Activated CD4-positive, alpha-beta T cell treated with anti-CD3 and anti-CD28 coated beads, Interleukin-2, Interleukin-4, amounts not matched to agents 100 ng/mL and 50 ng/mL, durations not matched to agents 16 hours and 8 hours (primary cell): ENCODE measurements at regions not wholly inside any gene's neighbourhood (a gene's known extent, or its start where the extent isn't known, plus 50 kb on each side); places are given as distances from the start of the nearest gene placed in this dataset.
"Not testable (repeated sequence)": the region's sequence is repeated elsewhere in the genome, so short reads cannot be mapped to it uniquely, and the experiment has no call there.

Experiments
- DNase-seq: peaks from one replicate; pipeline ENCODE4 v3.0.0-alpha.2; 2020; ENCODE audit warnings: low spot score

DNA sequence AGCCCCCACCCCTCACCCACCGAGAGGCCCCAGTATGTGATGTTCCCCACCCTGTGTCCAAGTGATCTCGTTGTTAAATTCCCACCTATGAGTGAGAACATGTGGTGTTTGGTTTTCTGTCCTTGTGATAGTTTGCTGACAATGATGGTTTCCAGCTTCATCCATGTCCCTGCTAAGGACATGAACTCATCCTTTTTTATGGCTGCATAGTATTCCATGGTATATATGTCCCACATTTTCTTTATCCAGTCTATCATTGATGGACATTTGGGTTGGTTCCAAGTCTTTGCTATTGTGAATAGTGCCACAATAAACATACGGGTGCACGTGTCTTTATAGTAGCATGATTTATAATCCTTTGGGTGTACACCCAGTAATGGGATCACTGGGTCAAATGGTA is 79.2 kb downstream of the PXDC1 start:
- not testable (repeated sequence) for DNase-seq

DNA sequence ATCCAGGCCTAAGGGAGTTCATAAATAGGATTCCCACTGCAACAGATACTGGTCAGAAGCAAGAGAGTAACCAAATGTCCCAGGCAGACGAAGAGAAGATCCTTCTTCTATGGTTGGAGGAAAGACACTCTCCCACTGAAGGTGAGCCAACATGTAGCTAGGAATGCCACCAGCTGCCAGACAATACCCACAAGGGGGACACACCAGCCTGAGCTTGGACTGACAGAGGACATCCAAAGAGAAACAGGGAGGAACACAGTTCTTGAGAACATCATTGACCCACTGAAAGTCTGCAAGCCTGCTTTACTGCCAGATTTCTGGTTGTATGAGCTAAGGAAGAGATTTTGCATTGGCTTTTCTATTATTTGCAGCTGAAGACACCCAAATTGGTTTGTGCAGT is 80.1 kb downstream of the PXDC1 start:
- no peak for DNase-seq

DNA sequence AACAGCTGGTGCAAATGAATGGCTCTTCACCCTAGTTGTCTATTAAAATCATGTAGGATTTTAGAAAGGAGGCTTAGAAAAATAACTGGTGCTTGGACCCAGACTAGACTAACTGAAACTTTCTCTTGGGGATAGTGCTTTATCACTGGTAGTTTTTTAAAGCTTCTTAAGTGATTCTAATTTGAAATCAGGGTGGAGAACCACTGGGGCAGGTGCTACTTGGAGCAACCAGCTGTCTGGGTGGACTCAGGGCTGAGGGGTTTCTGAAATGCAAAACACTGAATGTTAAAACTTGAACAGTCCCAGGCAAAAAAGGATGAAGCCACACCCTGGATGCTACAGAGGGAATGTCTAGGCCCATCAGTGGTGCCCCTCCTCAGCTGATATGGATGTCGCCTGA is 81.2 kb downstream of the PXDC1 start:
- no peak for DNase-seq

DNA sequence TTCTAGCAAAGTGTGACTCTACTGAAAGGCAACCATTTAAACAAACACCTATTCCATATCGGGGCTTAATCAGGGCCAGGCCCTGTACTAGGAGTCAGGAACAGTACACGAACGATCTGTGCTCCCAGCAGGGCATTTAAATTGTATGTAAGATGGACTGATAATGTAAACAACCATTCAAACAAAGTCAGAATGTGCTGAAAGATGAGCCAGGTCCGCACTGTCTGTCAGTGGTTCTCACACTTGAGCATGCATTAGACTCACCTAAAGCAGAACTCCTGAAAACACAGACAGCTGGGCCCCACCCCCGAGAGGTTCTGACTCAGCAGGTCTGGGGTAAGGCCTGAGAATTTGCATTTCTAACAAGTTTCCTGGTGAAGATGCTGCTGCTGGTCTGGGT is 81.6 kb downstream of the PXDC1 start:
- DNase-seq = no peak

DNA sequence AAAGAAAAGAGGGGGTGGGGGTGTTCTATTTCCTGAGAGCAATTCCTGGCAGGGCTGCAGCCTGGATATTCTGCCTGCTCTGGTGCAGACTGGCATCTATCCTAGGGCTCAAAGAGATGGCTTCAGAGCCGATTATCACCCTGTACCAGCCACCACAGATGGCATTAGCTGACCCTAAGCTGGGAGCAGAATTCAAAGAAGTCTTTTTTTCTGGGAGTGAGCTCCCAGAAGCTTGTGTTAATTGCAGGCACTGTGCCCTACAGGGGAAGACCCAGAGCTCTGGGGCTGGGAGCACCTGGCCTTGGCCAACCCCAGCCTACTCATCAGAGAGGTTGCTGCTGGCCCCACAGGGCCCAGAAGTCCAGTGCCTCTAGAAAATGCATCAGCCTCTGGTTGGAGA is 85.9 kb downstream of the PXDC1 start:
- DNase-seq = no peak

DNA sequence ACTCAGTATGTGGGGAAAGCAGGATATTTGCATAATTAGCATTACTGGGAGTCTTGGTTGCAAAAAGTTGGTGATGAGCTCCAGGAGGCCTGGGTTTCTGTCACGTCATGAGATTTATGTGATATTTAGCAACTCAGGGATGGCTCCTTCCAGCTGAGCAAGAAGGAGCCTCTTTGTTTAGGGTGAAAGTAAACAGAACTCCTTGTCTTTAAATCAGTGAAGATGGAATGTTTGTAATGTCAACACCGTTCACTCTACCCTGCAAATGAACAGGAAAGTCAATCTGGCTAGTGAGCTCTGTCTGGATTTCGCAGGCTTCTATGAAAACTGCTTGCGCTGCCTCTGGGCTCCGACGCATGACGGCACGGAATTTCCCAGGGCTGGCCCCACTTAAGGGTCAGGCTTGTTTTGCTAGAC is 86.9 kb downstream of the PXDC1 start:
- no peak for DNase-seq

DNA sequence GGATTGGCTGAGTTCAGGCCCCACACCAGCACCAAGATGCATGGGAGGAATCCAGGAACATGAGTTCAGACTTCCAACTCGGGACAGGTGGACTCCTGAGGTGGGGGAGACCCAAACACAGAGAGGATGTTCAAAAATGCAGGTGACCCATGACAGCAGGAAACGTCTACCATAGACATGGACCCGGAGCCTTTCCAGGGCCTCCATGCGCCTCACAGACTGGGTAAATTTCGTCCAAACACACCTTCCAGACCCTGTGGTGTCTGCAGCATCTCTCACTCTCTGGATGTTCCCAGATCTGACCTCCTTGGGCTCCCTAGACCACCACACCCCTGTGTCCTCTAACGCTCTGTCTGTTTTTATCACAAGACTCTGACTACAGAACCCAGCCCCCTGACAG is 87.7 kb downstream of the PXDC1 start:
- DNase-seq = no peak

DNA sequence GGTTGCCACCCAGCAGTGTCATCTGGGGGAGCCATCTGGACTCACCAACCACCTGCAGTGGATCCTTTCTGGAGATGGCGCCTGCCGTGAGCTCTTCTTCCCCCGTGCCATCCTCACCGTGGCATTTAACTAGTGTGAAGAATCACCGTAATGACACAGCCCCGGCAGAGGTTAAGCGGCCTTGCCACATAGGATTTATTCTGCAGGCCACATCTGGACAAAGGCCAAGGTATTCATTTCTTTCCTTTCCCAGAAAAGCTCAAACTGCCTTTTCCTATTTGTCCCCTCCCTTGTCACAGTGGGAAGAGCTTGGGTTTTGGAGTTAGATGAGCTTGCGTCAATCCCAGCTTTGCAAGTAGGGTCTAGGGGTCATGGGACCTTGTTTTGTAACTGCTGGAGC is 88.4 kb downstream of the PXDC1 start:
- DNase-seq = no peak

DNA sequence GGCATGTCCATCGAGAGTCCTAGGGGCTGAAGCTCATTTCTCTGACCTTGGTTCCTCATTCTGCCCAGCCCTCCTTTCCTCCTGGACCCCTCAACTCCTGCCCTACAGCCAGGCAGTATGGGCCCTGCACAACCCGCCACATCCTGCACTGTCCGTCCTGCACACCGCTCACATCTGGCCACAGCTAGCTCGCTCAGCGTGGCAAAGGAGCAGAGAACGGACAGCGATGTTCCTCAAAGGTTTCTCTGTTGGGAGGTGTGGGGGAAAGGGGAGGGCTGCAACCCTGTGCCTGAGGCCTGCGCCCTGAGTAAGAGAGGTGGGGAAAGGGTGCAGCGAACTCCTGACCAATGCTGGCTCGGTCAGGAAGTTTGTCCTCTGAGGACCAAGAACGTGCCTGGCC is 90.1 kb downstream of the PXDC1 start:
- no peak for DNase-seq

DNA sequence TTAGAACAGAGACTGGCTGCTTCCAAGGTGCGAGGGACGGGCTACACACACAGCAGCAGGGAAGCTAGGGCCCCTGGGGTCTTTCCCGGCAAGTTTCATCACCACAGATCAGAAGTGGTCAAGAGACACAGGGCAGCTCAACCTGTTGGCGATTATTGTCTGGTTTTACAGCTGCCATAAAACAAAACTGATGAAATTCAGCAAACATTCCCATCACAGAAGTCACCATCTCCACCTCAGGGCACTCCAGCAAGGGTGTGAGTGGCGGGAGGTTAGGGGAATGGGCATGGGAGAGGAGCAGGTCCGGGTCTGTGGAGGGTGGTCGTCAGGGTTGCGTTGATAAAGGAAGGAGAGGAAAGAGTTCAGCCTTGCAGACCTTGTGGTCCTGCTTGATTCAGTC is 91.0 kb downstream of the PXDC1 start:
- DNase-seq = no peak

DNA sequence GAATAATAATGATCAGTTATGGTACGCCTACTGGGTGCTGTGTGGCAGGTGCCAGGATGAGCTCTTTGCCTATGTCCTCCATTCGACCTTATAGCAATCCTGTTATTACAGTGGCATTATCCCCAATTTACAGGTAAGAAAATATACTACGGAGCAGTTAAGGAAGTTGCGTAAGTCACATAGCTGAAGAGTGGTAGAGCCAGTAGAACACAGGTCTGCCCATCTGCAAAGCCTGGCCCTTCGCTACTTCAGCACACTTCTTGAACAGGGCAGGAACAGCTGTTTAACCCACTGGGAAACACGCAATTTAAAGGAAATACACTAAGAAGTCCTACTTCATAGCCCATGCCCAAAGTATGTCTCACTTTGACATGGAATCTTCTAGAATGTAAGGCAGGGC is 91.8 kb downstream of the PXDC1 start:
- no peak for DNase-seq

DNA sequence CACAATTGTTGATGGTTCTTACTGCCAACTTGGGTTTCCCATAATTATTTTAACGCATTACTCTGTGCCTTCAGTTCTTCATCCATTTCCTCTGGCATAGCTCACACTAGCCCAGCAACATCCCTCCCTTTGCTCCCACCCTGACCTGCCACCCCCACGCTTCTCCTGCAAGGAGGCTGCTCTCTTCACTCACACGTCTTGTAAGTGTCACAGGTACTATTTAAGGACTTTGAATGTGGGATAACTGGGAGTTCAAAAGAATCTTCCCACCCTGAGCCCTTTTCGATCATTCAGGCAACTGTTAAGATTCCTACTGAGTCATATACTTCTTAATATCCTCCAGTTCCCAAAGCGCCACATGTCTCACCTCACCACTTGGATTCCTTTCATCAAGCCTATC is 95.4 kb downstream of the PXDC1 start:
- DNase-seq = no peak

DNA sequence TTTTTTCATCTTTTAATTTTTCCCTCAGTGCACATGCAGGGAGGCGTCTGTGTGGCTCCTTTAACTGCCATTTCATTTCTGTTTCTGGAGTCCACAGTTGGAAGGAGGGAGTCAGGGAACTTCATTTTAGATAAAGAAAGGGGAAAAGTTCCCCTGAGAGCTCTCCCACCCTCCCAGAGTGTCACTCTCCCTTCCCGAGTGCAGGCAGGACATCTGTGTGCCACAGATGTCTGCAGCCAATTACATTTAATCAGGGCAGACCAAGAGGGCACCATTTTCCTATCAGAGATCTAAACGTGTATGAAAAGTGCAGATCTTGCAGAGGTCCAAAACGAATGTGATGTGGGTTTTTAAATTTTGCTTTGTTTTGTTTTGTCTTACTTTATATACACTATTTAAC is 96.6 kb downstream of the PXDC1 start:
- DNase-seq = no peak

DNA sequence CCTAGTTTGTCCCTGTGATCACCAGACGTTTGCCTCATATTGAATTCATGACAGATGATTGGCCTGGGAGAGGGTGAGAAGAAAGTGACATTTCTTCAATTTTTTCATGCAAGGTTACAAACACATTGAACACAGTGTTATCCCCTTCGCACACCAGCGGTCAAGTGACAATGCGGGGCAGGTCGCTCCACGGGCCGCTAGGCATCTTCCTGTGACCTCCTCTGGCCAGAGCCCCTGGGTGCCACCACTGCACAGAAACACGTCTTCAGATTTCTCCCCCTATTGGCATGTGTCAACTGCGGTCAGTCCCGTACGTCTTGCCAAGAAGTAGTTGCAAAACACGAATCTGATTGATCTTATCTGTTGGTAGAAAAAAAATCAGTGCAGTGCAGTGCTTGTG is 97.1 kb downstream of the PXDC1 start:
- DNase-seq = no peak

DNA sequence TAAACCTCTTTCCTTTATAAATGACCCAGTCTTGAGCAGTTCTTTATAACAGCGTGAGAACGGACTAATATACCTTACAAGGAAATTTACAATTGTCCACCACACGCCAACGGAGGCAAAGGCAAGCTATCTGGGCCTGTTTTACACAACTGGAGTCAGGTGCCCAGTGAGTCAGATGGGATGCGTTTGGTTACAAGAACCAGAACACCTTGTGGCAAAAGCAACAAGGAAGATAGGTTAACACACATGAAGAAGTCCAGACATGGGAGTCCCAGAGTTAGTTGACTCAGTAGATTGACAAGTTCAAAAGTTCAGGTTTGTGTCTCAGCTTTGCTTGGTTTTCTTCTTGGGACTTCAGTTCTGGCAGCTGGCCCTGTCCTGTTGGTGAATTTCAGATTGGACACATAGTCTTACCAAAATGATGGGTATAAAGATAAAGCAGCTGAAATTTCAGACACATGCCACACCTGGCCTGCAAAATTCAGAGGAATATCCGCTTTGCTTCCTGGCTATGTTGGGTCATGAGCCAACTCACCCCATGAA is 97.9 kb downstream of the PXDC1 start:
- DNase-seq = no peak

DNA sequence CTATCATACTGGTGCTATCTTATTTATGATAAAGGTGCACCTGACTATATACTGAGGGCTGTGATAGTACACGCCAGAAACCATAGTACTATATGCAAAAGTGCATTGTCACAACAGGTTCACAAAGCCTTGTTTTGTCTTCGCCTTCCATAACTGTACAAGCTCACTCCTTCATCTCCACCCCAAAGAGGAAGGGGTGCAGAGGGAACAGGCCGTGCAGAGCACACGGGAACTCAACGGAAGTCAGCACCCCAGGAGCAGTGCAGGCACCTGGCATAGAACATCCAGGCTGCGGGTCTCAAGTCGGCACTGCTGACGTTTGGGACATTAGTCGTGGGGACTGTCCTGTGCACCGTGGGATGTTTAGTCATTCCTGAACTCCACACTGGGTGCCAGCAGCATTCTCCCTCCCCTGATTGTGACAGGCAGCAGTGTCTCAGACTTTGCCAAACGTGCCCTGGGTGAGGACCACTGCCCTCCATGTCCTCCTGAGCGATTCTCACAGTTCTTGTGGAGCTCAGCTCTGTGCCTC is 99.7 kb downstream of the PXDC1 start:
- DNase-seq = no peak

DNA sequence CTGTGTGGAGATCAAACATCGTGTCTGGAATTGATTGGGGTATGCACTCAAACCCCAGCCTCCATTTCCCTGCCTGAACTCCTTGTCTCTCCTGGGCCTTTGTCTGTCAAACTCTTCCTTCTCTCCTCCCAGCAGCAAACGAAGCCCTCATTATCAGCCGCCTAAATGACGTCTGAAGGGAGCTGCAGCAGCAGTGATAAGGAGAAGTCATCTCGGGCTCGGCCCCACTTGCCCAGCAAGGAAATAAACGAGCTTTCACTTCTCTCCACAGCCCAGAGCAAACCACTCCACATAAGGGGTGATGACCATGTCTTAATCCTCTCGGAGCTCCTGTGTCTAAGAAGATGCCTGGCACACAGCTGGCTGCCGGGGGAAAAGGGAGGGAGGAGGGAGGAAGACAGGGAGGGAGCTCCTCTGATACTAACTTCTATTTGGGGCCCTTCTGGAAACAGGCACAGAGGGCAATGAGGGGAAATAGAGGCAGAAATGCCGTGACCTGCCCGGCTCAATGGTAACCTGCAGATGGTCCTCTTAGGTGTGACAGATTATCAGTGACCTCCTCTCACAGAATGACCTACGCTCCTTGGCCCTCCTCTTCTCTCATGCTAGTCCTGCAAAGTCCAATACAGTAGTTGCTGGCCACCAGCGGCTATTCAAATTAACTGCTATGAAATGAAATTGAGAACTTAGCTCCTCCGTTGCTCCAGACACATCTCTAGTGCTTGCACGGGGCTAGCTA is 100.4 kb downstream of the PXDC1 start:
- DNase-seq = no peak

DNA sequence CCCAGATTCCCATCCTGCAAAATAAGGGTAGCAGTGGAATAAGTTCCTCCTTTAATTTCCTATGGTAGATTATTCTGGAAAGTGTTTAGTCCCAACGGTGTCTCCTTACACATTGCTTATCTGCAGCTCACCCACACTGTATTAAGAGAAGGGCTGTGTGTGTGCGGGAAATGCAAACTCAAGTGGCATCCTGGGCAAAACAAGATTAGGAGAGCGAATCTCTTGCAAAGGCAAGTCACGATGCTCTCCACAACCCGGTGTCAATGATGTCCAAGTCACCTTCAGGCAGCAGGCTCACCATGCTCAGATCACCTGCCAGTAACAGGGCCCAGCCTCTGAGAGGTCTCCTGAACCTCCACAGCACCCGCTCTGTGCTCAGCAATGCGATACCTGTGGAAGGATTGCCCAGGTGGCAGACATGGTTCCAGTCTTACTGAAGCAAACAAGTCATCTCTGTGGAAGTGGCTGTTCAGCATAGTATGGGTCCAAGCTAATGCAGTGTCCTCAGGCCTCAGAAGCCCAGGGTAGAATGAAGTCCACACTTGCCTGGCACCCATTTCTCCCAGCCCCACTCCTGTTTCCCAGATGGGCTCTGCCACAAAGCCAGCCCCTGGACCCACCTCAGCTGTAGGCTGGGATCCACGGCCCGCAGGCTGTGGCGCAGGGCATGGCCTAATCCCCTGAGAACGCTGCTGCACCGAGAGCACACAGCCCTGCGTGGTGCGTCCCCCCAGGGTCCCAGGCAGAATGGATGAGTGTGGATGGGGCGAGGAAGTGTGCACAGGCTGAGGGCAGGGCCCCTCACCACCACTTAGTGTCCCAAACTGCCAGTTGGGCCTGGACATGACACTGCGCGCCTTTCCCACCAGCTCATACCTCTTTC is 101.2 kb downstream of the PXDC1 start:
- no peak for DNase-seq

DNA sequence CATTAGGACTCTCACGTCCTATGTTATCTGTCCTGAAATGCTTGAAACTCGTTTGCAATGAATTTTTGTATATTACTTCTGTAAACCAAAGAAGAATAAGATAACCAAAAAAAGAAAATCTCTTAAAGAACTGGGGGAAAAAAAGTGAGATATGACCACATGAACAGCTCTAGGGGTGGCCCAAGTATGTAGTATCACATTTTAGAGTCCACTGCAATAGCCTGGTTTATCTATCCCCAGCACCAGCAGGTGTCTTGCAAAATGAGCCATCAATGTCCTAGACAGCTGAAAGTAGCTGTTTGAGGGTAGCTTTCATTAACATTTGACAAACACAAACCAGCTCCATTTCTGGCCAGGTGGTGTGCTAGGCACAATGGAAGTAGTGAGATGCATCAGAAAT is 102.8 kb downstream of the PXDC1 start:
- DNase-seq = no peak

DNA sequence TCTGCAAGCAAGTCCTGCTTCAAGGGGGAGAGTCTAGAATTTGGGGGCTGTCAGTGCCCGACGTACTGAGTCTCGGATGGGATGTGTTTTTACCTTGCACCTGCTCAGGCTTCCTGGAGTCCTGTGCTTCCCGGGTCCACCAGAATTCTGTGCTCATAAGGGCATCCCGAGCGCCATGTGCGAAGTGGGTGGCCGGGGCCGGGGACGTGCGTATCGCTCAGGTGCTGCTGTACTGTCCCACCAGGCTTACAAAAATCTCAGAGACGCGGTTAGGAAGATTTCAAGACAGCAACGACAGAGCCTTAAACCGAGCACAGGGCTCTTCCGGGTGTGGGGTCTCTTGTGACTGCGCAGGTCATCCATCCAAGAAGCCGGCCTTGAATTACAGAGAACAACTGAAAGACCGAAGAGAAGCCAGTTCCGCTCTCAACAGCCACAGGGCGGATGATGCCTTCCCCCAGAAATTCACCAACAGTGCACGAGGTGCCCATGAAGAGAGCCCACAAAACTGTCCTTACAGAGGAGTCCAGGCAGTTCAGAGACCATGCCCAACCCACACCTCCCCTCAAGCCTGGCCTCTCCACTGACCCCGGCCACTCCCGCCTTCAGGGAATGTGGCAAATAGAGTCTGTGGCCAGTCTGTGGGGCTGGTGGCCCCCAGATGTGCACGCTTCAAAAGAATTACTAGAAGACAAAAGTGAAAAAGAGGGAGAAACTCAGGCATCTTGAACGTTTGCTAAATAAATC is 104.7 kb downstream of the PXDC1 start:
- no peak for DNase-seq

DNA sequence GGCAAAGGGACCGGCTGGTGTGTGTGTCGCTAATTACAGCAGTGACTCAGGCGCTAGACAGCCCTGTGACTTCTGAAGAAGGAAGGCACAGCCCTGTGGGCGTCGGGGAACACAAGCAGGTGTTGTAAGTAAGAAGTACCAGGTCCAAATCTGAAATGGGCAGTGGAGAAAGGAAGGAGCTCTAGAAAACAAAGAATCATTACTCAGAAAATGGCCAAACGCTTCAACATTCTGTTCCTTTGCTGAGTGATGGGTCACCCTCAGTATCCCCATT is 106.8 kb downstream of the PXDC1 start:
- no peak for DNase-seq

DNA sequence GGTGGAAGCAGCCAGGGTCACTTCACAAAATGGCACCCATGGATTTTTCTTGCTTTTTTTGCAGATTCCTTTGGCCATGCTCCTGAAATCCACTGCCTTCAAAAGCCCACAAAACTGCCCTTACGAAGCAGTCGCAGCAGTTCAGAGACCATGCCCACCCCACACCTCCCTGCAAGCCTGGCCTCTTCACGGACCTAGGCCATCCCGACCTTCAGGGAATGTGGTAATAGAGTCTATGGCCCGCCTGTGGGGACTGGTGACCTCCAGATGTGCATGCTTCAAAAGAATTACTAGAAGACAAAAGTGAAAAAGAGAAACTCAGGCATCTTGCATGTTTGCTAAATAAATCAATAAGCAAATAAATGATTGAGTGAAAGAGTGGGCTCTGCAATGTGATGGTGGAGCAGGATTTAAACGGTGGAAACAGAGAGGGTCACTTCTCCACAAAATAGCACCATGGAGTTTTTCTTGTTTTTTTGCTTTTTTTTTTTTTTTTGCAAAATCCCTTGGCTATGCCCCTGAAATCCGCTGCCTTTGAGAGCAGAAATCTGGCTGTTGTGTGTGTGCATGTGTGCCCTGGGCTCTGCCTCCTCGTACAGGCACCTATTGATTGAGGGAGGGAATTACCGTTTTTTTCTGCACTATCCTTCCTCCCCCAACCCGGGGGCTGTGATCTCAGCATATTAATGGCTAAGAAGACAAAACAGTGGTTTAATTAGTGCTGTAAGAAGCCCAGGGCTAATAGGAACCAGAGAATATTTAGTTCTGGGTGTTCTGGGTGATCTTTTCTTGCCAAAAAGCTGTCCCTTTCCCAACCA is 107.4 kb downstream of the PXDC1 start:
- no peak for DNase-seq
